ENCODE measurements at regions not wholly inside any gene's neighbourhood (a gene's known extent, or its start where the extent isn't known, plus 50 kb on each side); places are given as distances from the start of the nearest gene placed in this dataset.
"Not testable (repeated sequence)": the region's sequence is repeated elsewhere in the genome, so short reads cannot be mapped to it uniquely, and the experiment has no call there.

DNA sequence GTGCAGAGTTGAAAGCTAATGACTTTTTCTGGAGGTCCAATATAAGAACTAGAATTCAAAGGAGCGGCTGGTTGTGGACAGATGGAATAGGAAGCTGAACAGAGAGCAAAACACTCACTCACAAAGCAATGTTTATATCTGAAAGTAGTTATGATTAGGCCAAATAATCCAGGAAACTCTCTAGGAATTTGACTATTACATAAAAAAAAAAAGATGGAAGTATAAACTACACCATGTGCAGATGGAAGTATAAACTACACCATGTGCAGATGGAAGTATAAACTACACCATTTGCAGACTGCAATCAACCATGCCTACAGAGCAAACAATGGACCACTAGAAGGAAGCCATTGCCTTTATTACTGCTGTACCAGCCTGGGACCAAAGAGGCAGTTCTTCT is 771.1 kb downstream of the BRINP3 start:
- Histone ChIP-seq H2AFZ (ENCODE audit: low read length) (no peak overlapping the region), H3K9me3 (replicated peaks; ENCODE audit: insufficient read depth, low read length) (no peaks in the 10 kb centered on the region), H3F3A (ENCODE audit: insufficient read depth, low read length) (no peaks in the 10 kb centered on the region), H3K4me1 (ENCODE audit: low read length) (no peaks in the 10 kb centered on the region), H3K27me3 (replicated peaks; ENCODE audit: insufficient read depth, low read length) (no peaks in the 10 kb centered on the region), H3K9me2 (replicated peaks; ENCODE audit: insufficient read depth, low read length) (no peaks in the 10 kb centered on the region), H4K20me1 (ENCODE audit: insufficient read depth, low read length) (no peaks in the 10 kb centered on the region), H3K4me3 (ENCODE audit: low read length) (no peak overlapping the region), H3K4me2 (ENCODE audit: low read depth, low read length) (no peak overlapping the region), H3K27ac (ENCODE audit: low read length) (no peak overlapping the region), H3K79me2 (ENCODE audit: low read length) (no peaks in the 10 kb centered on the region), H3K9ac (ENCODE audit: low read length) (no peak overlapping the region), H3K36me3 (replicated peaks; ENCODE audit: insufficient read depth, low read length) (no peaks in the 10 kb centered on the region)
- no peak for DNase-seq
- TF ChIP-seq EZH2phosphoT487 (IDR thresholded peaks at IDR 0.05; ENCODE audit: low read length) (no peak), EZH2 (optimal IDR thresholded peaks at IDR 0.05; ENCODE audit: low read depth, low read length) (no peak)
- TF ChIP-seq, protein P1, sequence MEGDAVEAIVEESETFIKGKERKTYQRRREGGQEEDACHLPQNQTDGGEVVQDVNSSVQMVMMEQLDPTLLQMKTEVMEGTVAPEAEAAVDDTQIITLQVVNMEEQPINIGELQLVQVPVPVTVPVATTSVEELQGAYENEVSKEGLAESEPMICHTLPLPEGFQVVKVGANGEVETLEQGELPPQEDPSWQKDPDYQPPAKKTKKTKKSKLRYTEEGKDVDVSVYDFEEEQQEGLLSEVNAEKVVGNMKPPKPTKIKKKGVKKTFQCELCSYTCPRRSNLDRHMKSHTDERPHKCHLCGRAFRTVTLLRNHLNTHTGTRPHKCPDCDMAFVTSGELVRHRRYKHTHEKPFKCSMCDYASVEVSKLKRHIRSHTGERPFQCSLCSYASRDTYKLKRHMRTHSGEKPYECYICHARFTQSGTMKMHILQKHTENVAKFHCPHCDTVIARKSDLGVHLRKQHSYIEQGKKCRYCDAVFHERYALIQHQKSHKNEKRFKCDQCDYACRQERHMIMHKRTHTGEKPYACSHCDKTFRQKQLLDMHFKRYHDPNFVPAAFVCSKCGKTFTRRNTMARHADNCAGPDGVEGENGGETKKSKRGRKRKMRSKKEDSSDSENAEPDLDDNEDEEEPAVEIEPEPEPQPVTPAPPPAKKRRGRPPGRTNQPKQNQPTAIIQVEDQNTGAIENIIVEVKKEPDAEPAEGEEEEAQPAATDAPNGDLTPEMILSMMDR (IDR thresholded peaks at IDR 0.05; ENCODE audit: low read length) = no peak

GRCh38 chr1:189708674-189709073 is 769.0 kb downstream of the BRINP3 start:
- Histone ChIP-seq H3K9me3 (replicated peaks; ENCODE audit: insufficient read depth, low read length) (no peaks in the 10 kb centered on the region), H2AFZ (ENCODE audit: low read length) (no peak overlapping the region)
- DNase-seq = no peak

GRCh38 chr1:189718147-189718795 is 759.4 kb downstream of the BRINP3 start:
- not testable (repeated sequence) for H3K27me3 ChIP-seq (replicated peaks; ENCODE audit: insufficient read depth, low read length); H3K27ac ChIP-seq (ENCODE audit: low read length)

More at GRCh38 chr1:189708674-189709073, 769.0 kb downstream of the BRINP3 start:
- Histone ChIP-seq H3K4me1 (ENCODE audit: low read length) (no peaks in the 10 kb centered on the region), H3K79me2 (ENCODE audit: low read length) (no peaks in the 10 kb centered on the region), H4K20me1 (ENCODE audit: insufficient read depth, low read length) (no peaks in the 10 kb centered on the region), H3K36me3 (replicated peaks; ENCODE audit: insufficient read depth, low read length) (no peaks in the 10 kb centered on the region), H3F3A (ENCODE audit: insufficient read depth, low read length) (no peaks in the 10 kb centered on the region), H3K4me3 (ENCODE audit: low read length) (no peak overlapping the region), H3K27me3 (replicated peaks; ENCODE audit: insufficient read depth, low read length) (no peaks in the 10 kb centered on the region), H3K4me2 (ENCODE audit: low read depth, low read length) (no peak overlapping the region), H3K27ac (ENCODE audit: low read length) (no peak overlapping the region), H3K9ac (ENCODE audit: low read length) (no peak overlapping the region), H3K9me2 (replicated peaks; ENCODE audit: insufficient read depth, low read length) (no peaks in the 10 kb centered on the region)
- TF ChIP-seq EZH2 (optimal IDR thresholded peaks at IDR 0.05; ENCODE audit: low read depth, low read length) = no peak

DNA sequence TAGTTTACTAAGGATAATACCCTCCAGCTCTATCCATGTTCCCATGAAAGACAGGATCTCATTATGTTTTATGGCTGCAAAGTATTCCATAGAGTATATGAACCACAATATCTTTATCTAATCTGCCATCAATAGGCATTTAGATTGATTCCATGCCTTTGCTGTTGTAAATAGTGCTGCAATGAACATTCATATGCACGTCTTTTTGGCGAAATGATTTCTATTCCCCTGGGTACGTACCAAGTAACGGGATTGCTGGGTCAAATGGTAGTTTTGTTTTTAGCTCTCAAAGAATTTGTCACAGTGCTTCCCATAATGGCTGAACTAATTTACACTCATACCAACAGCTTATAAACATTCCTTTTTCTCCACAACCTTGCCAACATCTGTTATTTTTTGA is 750.9 kb downstream of the BRINP3 start:
- no peaks in the 10 kb centered on the region for H3K79me2 ChIP-seq (ENCODE audit: low read length)
- no peak overlapping the region for H3K9ac ChIP-seq (ENCODE audit: low read length)
- H3K9me2 ChIP-seq (replicated peaks; ENCODE audit: insufficient read depth, low read length) = no peaks in the 10 kb centered on the region
- H3K4me1 ChIP-seq (ENCODE audit: low read length) = no peaks in the 10 kb centered on the region
- H3K27me3 ChIP-seq (replicated peaks; ENCODE audit: insufficient read depth, low read length) = no peaks in the 10 kb centered on the region
- H4K20me1 ChIP-seq (ENCODE audit: insufficient read depth, low read length) = no peaks in the 10 kb centered on the region
- no peaks in the 10 kb centered on the region for H3K36me3 ChIP-seq (replicated peaks; ENCODE audit: insufficient read depth, low read length)
- H3F3A ChIP-seq (ENCODE audit: insufficient read depth, low read length) = no peaks in the 10 kb centered on the region
- H3K4me3 ChIP-seq (ENCODE audit: low read length) = no peak overlapping the region
- H3K27ac ChIP-seq (ENCODE audit: low read length) = no peak overlapping the region
- no peak overlapping the region for H2AFZ ChIP-seq (ENCODE audit: low read length)
- no peak for DNase-seq
- no peaks in the 10 kb centered on the region for H3K9me3 ChIP-seq (replicated peaks; ENCODE audit: insufficient read depth, low read length)
- no peak overlapping the region for H3K4me2 ChIP-seq (ENCODE audit: low read depth, low read length)
- no peak for TF ChIP-seq EZH2 (optimal IDR thresholded peaks at IDR 0.05; ENCODE audit: low read depth, low read length)
- TF ChIP-seq, protein P1 (IDR thresholded peaks at IDR 0.05; ENCODE audit: low read length) = no peak
- no peak for TF ChIP-seq EZH2phosphoT487 (IDR thresholded peaks at IDR 0.05; ENCODE audit: low read length)

More at GRCh38 chr1:189718147-189718795, 759.4 kb downstream of the BRINP3 start:
- H3K4me1 ChIP-seq (ENCODE audit: low read length); H3K36me3 ChIP-seq (replicated peaks; ENCODE audit: insufficient read depth, low read length); H3K4me3 ChIP-seq (ENCODE audit: low read length); DNase-seq; H3F3A ChIP-seq (ENCODE audit: insufficient read depth, low read length); H2AFZ ChIP-seq (ENCODE audit: low read length); H3K9me3 ChIP-seq (replicated peaks; ENCODE audit: insufficient read depth, low read length); H3K9me2 ChIP-seq (replicated peaks; ENCODE audit: insufficient read depth, low read length); H3K79me2 ChIP-seq (ENCODE audit: low read length); H4K20me1 ChIP-seq (ENCODE audit: insufficient read depth, low read length); H3K4me2 ChIP-seq (ENCODE audit: low read depth, low read length); H3K9ac ChIP-seq (ENCODE audit: low read length): not testable (repeated sequence)

Measured in MM.1S (cell line).